Neural progenitor cell (in vitro differentiated cells): ENCODE measurements at regions not wholly inside any gene's neighbourhood (a gene's known extent, or its start where the extent isn't known, plus 50 kb on each side); places are given as distances from the start of the nearest gene placed in this dataset.

Source experiments
- DNase-seq: peaks from one replicate; pipeline ENCODE4 v3.0.0-alpha.2; 2016; ENCODE audit warnings: low spot score
- H2AFZ ChIP-seq: fragments of 200-600 bp; sonication (generic); replicated peaks from 2 replicates; pipeline ENCODE4 v1.6.1; 2016; ENCODE audit warnings: antibody characterized with exemption
- H3F3A ChIP-seq: fragments of 200-600 bp; sonication (generic); 2 replicates; pipeline ENCODE4 v1.6.1; 2016; ENCODE audit warnings: antibody characterized with exemption, low read depth
- H3K27ac ChIP-seq: fragments of 200-600 bp; sonication (generic); 2 replicates; pipeline ENCODE4 v1.5.1; 2016; ENCODE audit warnings: mild to moderate bottlenecking
- H3K27me3 ChIP-seq: fragments of 200-600 bp; sonication (generic); 2 replicates; pipeline ENCODE4 v1.6.1; 2016; ENCODE audit warnings: mild to moderate bottlenecking, moderate library complexity
- H3K36me3 ChIP-seq: fragments of 200-600 bp; sonication (generic); 2 replicates; pipeline ENCODE4 v1.5.1; 2016
- H3K4me1 ChIP-seq: fragments of 200-600 bp; sonication (generic); 2 replicates; pipeline ENCODE4 v1.6.1; 2016; ENCODE audit warnings: mixed run types
- H3K4me2 ChIP-seq: fragments of 200-600 bp; sonication (generic); 2 replicates; pipeline ENCODE4 v1.6.1; 2016
- H3K4me3 ChIP-seq: fragments of 200-600 bp; sonication (generic); 2 replicates; pipeline ENCODE4 v1.5.1; 2016
- H3K79me2 ChIP-seq: fragments of 200-600 bp; sonication (generic); 2 replicates; pipeline ENCODE4 v1.6.1; 2016; ENCODE audit warnings: low read depth
- H3K9ac ChIP-seq: fragments of 200-600 bp; sonication (generic); 2 replicates; pipeline ENCODE4 v1.6.1; 2016
- H3K9me3 ChIP-seq: fragments of 200-600 bp; sonication (generic); 2 replicates; pipeline ENCODE4 v1.5.1; 2016; ENCODE audit warnings: low read depth
- H4K20me1 ChIP-seq: fragments of 200-600 bp; sonication (generic); 2 replicates; pipeline ENCODE4 v1.6.1; 2016; ENCODE audit warnings: low read depth
- H3K27ac Mint-ChIP-seq: 3 replicates; pipeline ENCODE4 v1.8.0; 2021; ENCODE audit warnings: mixed read lengths
- H3K27me3 Mint-ChIP-seq: 2 replicates; pipeline ENCODE4 v1.8.0; 2022; ENCODE audit warnings: low read depth, mild to moderate bottlenecking, inconsistent platforms, moderate library complexity, mixed read lengths; ENCODE audit not compliant: insufficient read depth
- H3K36me3 Mint-ChIP-seq: 3 replicates; pipeline ENCODE4 v1.8.0; 2021; ENCODE audit warnings: mixed read lengths
- H3K4me1 Mint-ChIP-seq: 3 replicates; pipeline ENCODE4 v1.8.0; 2021; ENCODE audit warnings: mixed read lengths
- H3K4me3 Mint-ChIP-seq: 3 replicates; pipeline ENCODE4 v1.8.0; 2021; ENCODE audit warnings: mild to moderate bottlenecking, moderate library complexity, mixed read lengths
- H3K9me3 Mint-ChIP-seq: 3 replicates; pipeline ENCODE4 v1.8.0; 2020; ENCODE audit warnings: mixed read lengths
- CTCF ChIP-seq: fragments of 200-600 bp; sonication (generic); IDR thresholded peaks from 2 replicates; pipeline ENCODE4 v1.5.1; 2017; ENCODE audit warnings: antibody characterized with exemption, mild to moderate bottlenecking
- EZH2 ChIP-seq: fragments of 200-600 bp; sonication (generic); IDR thresholded peaks from 2 replicates; pipeline ENCODE4 v1.6.1; 2017; ENCODE audit warnings: antibody characterized with exemption, mild to moderate bottlenecking, moderate library complexity
- EZH2phosphoT487 ChIP-seq: fragments of 200-600 bp; sonication (generic); IDR thresholded peaks from 2 replicates; pipeline ENCODE4 v1.6.1; 2017; ENCODE audit warnings: antibody characterized with exemption

- no peaks in the 10 kb centered on the region for H3K9me3 Mint-ChIP-seq
Observed at GRCh38 chr14:65332141-65332871, 80.2 kb upstream of the FUT8 start.

GRCh38 chr14:65333943-65334687 lies 78.4 kb upstream of the FUT8 start:
- H3K9me3 ChIP-seq, result no peaks in the 10 kb centered on the region
- no peak overlapping the region for H3K4me2 ChIP-seq
- no peaks in the 10 kb centered on the region for H3K36me3 ChIP-seq
- H3K27ac Mint-ChIP-seq, result peak overlapping the region; percentile 19
- no peaks in the 10 kb centered on the region for H4K20me1 ChIP-seq
- peaks cover 12% of the 10 kb centered on the region for H3K4me1 ChIP-seq
- H3K36me3 Mint-ChIP-seq, result no peaks in the 10 kb centered on the region
- no peak overlapping the region for H3K4me3 ChIP-seq
- H2AFZ ChIP-seq, result no peak overlapping the region
- no peaks in the 10 kb centered on the region for H3K79me2 ChIP-seq
- no peak overlapping the region for H3K27ac ChIP-seq
- H3K27me3 Mint-ChIP-seq, result peaks cover 7% of the 10 kb centered on the region
- DNase-seq, result no peak
- no peak overlapping the region for H3K9ac ChIP-seq
- TF ChIP-seq EZH2 (no peak), CTCF (no peak), EZH2phosphoT487 (no peak)
- no peaks in the 10 kb centered on the region for H3F3A ChIP-seq
- no peaks in the 10 kb centered on the region for H3K9me3 Mint-ChIP-seq
- no peak overlapping the region for H3K4me3 Mint-ChIP-seq
- H3K27me3 ChIP-seq, result peaks cover 11% of the 10 kb centered on the region
- H3K4me1 Mint-ChIP-seq, result peaks cover 6% of the 10 kb centered on the region

More at GRCh38 chr14:65332141-65332871, 80.2 kb upstream of the FUT8 start:
- no peak overlapping the region for H3K4me3 Mint-ChIP-seq
- H3K79me2 ChIP-seq, result no peaks in the 10 kb centered on the region
- no peak overlapping the region for H3K9ac ChIP-seq
- no peak overlapping the region for H3K27ac ChIP-seq
- peaks cover 6% of the 10 kb centered on the region for H3K4me1 Mint-ChIP-seq
- no peaks in the 10 kb centered on the region for H3K36me3 Mint-ChIP-seq
- peaks cover 7% of the 10 kb centered on the region for H3K27me3 Mint-ChIP-seq
- H3K27me3 ChIP-seq, result peaks cover 11% of the 10 kb centered on the region
- H3K4me3 ChIP-seq, result no peak overlapping the region
- no peak overlapping the region for H3K27ac Mint-ChIP-seq
- H4K20me1 ChIP-seq, result no peaks in the 10 kb centered on the region
- peaks cover 12% of the 10 kb centered on the region for H3K4me1 ChIP-seq
- DNase-seq, result no peak
- no peaks in the 10 kb centered on the region for H3F3A ChIP-seq
- no peak overlapping the region for H2AFZ ChIP-seq
- no peak for TF ChIP-seq EZH2phosphoT487
- no peak for TF ChIP-seq CTCF
- no peak for TF ChIP-seq EZH2
- no peak overlapping the region for H3K4me2 ChIP-seq
- no peaks in the 10 kb centered on the region for H3K36me3 ChIP-seq
- H3K9me3 ChIP-seq, result no peaks in the 10 kb centered on the region

GRCh38 chr14:65334765-65335410 lies 77.6 kb upstream of the FUT8 start:
- Histone ChIP-seq H4K20me1 (no peaks in the 10 kb centered on the region), H3K4me2 (no peak overlapping the region), H3K36me3 (no peaks in the 10 kb centered on the region), H3F3A (no peaks in the 10 kb centered on the region), H3K4me1 (peaks cover 12% of the 10 kb centered on the region), H3K4me3 (no peak overlapping the region), H3K9ac (no peak overlapping the region), H3K27me3 (peaks cover 11% of the 10 kb centered on the region), H3K79me2 (no peaks in the 10 kb centered on the region), H3K27ac (no peak overlapping the region), H2AFZ (no peak overlapping the region), H3K9me3 (no peaks in the 10 kb centered on the region)
- H3K27ac Mint-ChIP-seq, result peak overlapping the region; percentile 19
- peaks cover 7% of the 10 kb centered on the region for H3K27me3 Mint-ChIP-seq
- DNase-seq, result peak; percentile 3
- no peaks in the 10 kb centered on the region for H3K36me3 Mint-ChIP-seq
- no peaks in the 10 kb centered on the region for H3K9me3 Mint-ChIP-seq
- no peak overlapping the region for H3K4me3 Mint-ChIP-seq
- TF ChIP-seq EZH2 (no peak), CTCF (no peak)
- H3K4me1 Mint-ChIP-seq, result peaks cover 6% of the 10 kb centered on the region
